ENCODE measurements at regions not wholly inside any gene's neighbourhood (a gene's known extent, or its start where the extent isn't known, plus 50 kb on each side); places are given as distances from the start of the nearest gene placed in this dataset.

GRCh38 chr10:77717336-77717735 lies 79.7 kb upstream of the KCNMA1 start:
- Mint-ChIP-seq H3K4me1 (no peaks in the 10 kb centered on the region), H3K27me3 (peaks cover 21% of the 10 kb centered on the region), H3K9me3 (no peaks in the 10 kb centered on the region), H3K27ac (no peak overlapping the region), H3K4me3 (no peak overlapping the region), H3K36me3 (no peaks in the 10 kb centered on the region)
- POLR2A ChIA-PET = no interaction called here
- DNase-seq (no peak), ATAC-seq (ENCODE audit: low read depth) (no peak)

GRCh38 chr10:77716458-77717317 lies 79.1 kb upstream of the KCNMA1 start:
- no peaks in the 10 kb centered on the region for H3K4me1 Mint-ChIP-seq
- peaks cover 25% of the 10 kb centered on the region for H3K27me3 Mint-ChIP-seq
- no peaks in the 10 kb centered on the region for H3K36me3 Mint-ChIP-seq
- no peak overlapping the region for H3K4me3 Mint-ChIP-seq
- no peak for ATAC-seq (ENCODE audit: low read depth)
- H3K27ac Mint-ChIP-seq = no peak overlapping the region
- H3K9me3 Mint-ChIP-seq = no peaks in the 10 kb centered on the region
- POLR2A ChIA-PET = no interaction called here
- DNase-seq = no peak

GRCh38 chr10:77715536-77715935 lies 77.9 kb upstream of the KCNMA1 start:
- H3K36me3 Mint-ChIP-seq = no peaks in the 10 kb centered on the region
- H3K4me3 Mint-ChIP-seq = no peak overlapping the region
- peaks cover 35% of the 10 kb centered on the region for H3K27me3 Mint-ChIP-seq
- DNase-seq (no peak), ATAC-seq (ENCODE audit: low read depth) (no peak)
- H3K4me1 Mint-ChIP-seq = peaks cover 5% of the 10 kb centered on the region
- POLR2A ChIA-PET = no interaction called here
- no peak overlapping the region for H3K27ac Mint-ChIP-seq
- H3K9me3 Mint-ChIP-seq = no peaks in the 10 kb centered on the region

GRCh38 chr10:77715088-77715487 lies 77.5 kb upstream of the KCNMA1 start:
- H3K27ac Mint-ChIP-seq = no peak overlapping the region
- ATAC-seq (ENCODE audit: low read depth) = no peak
- POLR2A ChIA-PET = no interaction called here
- peaks cover 40% of the 10 kb centered on the region for H3K27me3 Mint-ChIP-seq
- no peaks in the 10 kb centered on the region for H3K9me3 Mint-ChIP-seq
- no peaks in the 10 kb centered on the region for H3K36me3 Mint-ChIP-seq
- H3K4me1 Mint-ChIP-seq = peaks cover 5% of the 10 kb centered on the region
- no peak overlapping the region for H3K4me3 Mint-ChIP-seq
- DNase-seq = no peak

GRCh38 chr10:77713521-77714280 lies 76.1 kb upstream of the KCNMA1 start:
- ATAC-seq (ENCODE audit: low read depth) = no peak
- POLR2A ChIA-PET = no interaction called here
- Mint-ChIP-seq H3K4me1 (peaks cover 5% of the 10 kb centered on the region), H3K27ac (no peak overlapping the region), H3K27me3 (peaks cover 40% of the 10 kb centered on the region), H3K9me3 (no peaks in the 10 kb centered on the region), H3K4me3 (no peak overlapping the region), H3K36me3 (no peaks in the 10 kb centered on the region)
- DNase-seq = no peak

- no peaks in the 10 kb centered on the region for H3K36me3 Mint-ChIP-seq
- H3K9me3 Mint-ChIP-seq = no peaks in the 10 kb centered on the region
- H3K27ac Mint-ChIP-seq = no peak overlapping the region
- H3K27me3 Mint-ChIP-seq = peaks cover 49% of the 10 kb centered on the region
- H3K4me3 Mint-ChIP-seq = no peak overlapping the region
- peaks cover 5% of the 10 kb centered on the region for H3K4me1 Mint-ChIP-seq
- DNase-seq = no peak
- POLR2A ChIA-PET = no interaction called here
- ATAC-seq (ENCODE audit: low read depth) = no peak
These were observed 74.6 kb upstream of the KCNMA1 start for GRCh38 chr10:77712207-77712606.

- peaks cover 5% of the 10 kb centered on the region for H3K4me1 Mint-ChIP-seq
- H3K4me3 Mint-ChIP-seq = peak overlapping the region; percentile 60
- peaks cover 50% of the 10 kb centered on the region for H3K27me3 Mint-ChIP-seq
- ATAC-seq (ENCODE audit: low read depth) (peak; percentile 14), DNase-seq (no peak)
- POLR2A ChIA-PET = no interaction called here
- no peak overlapping the region for H3K27ac Mint-ChIP-seq
- no peaks in the 10 kb centered on the region for H3K36me3 Mint-ChIP-seq
- no peaks in the 10 kb centered on the region for H3K9me3 Mint-ChIP-seq
These were observed 74.1 kb upstream of the KCNMA1 start for GRCh38 chr10:77711683-77712049.

GRCh38 chr10:77710759-77711682 lies 73.4 kb upstream of the KCNMA1 start:
- H3K36me3 Mint-ChIP-seq = no peaks in the 10 kb centered on the region
- H3K27ac Mint-ChIP-seq = no peak overlapping the region
- POLR2A ChIA-PET = no interaction called here
- H3K27me3 Mint-ChIP-seq = peaks cover 55% of the 10 kb centered on the region
- peak; percentile 95 for ATAC-seq (ENCODE audit: low read depth)
- peak overlapping the region; percentile 60 for H3K4me3 Mint-ChIP-seq
- H3K4me1 Mint-ChIP-seq = peaks cover 5% of the 10 kb centered on the region
- H3K9me3 Mint-ChIP-seq = no peaks in the 10 kb centered on the region
- DNase-seq = peak; percentile 90

- Mint-ChIP-seq H3K36me3 (no peaks in the 10 kb centered on the region), H3K27ac (no peak overlapping the region), H3K4me1 (peaks cover 5% of the 10 kb centered on the region), H3K9me3 (no peaks in the 10 kb centered on the region), H3K27me3 (peaks cover 55% of the 10 kb centered on the region), H3K4me3 (no peak overlapping the region)
- no peak for ATAC-seq (ENCODE audit: low read depth)
- DNase-seq = no peak
- POLR2A ChIA-PET = no interaction called here
These were observed 72.5 kb upstream of the KCNMA1 start for GRCh38 chr10:77710081-77710551.

GRCh38 chr10:77707570-77707969 lies 70.0 kb upstream of the KCNMA1 start:
- no peaks in the 10 kb centered on the region for H3K9me3 Mint-ChIP-seq
- H3K36me3 Mint-ChIP-seq = no peaks in the 10 kb centered on the region
- H3K4me1 Mint-ChIP-seq = peaks cover 5% of the 10 kb centered on the region
- POLR2A ChIA-PET = no interaction called here
- DNase-seq = no peak
- no peak for ATAC-seq (ENCODE audit: low read depth)
- H3K4me3 Mint-ChIP-seq = no peak overlapping the region
- peaks cover 41% of the 10 kb centered on the region for H3K27me3 Mint-ChIP-seq
- no peak overlapping the region for H3K27ac Mint-ChIP-seq

- Mint-ChIP-seq H3K4me1 (no peaks in the 10 kb centered on the region), H3K36me3 (no peaks in the 10 kb centered on the region), H3K27me3 (peaks cover 25% of the 10 kb centered on the region), H3K4me3 (no peak overlapping the region), H3K9me3 (no peaks in the 10 kb centered on the region), H3K27ac (no peak overlapping the region)
- DNase-seq (no peak), ATAC-seq (ENCODE audit: low read depth) (no peak)
- POLR2A ChIA-PET = no interaction called here
These were observed 64.6 kb upstream of the KCNMA1 start for GRCh38 chr10:77702166-77702565.

- Mint-ChIP-seq H3K27me3 (peaks cover 25% of the 10 kb centered on the region), H3K4me3 (no peak overlapping the region), H3K27ac (no peak overlapping the region), H3K36me3 (no peaks in the 10 kb centered on the region), H3K4me1 (no peaks in the 10 kb centered on the region), H3K9me3 (no peaks in the 10 kb centered on the region)
- DNase-seq (no peak), ATAC-seq (ENCODE audit: low read depth) (no peak)
- POLR2A ChIA-PET = no interaction called here
These were observed 62.5 kb upstream of the KCNMA1 start for GRCh38 chr10:77700086-77700485.

- POLR2A ChIA-PET = no interaction called here
- ATAC-seq (ENCODE audit: low read depth) = no peak
- H3K27me3 Mint-ChIP-seq = peaks cover 28% of the 10 kb centered on the region
These were observed 61.6 kb upstream of the KCNMA1 start for GRCh38 chr10:77699080-77699645.

More at GRCh38 chr10:77699080-77699645, 61.6 kb upstream of the KCNMA1 start:
- no peak overlapping the region for H3K4me3 Mint-ChIP-seq
- no peak overlapping the region for H3K27ac Mint-ChIP-seq
- no peaks in the 10 kb centered on the region for H3K36me3 Mint-ChIP-seq
- H3K9me3 Mint-ChIP-seq = no peaks in the 10 kb centered on the region
- H3K4me1 Mint-ChIP-seq = no peaks in the 10 kb centered on the region
- no peak for DNase-seq
